CD8-positive, alpha-beta memory T cell (primary cell): ENCODE measurements at regions not wholly inside any gene's neighbourhood (a gene's known extent, or its start where the extent isn't known, plus 50 kb on each side); places are given as distances from the start of the nearest gene placed in this dataset.

Source experiments
- CTCF ChIA-PET: fragments of 350-600 bp; sonication (Branson Sonifier 250); formaldehyde crosslinking; loops from one replicate; lab custom pipeline; 2021; ENCODE audit warnings: antibody characterized with exemption; lab: Charles Lee
- POLR2A ChIA-PET: fragments of 350-600 bp; sonication (Branson Sonifier 250); formaldehyde crosslinking; loops from one replicate; lab custom pipeline; 2021; ENCODE audit warnings: antibody characterized with exemption; lab: Charles Lee
- DNase-seq, 5 donors: peaks; one replicate each; pipeline versions ENCODE4 v3.0.0 to v3.0.0-alpha.2; 2020 to 2022; ENCODE audit warnings: mixed read lengths in 1 of 5
- H3K27ac ChIP-seq: one replicate; pipeline ENCODE4 v1.7.0; 2013; ENCODE audit warnings: low read depth, mild to moderate bottlenecking, low read length, moderate library complexity
- H3K27me3 ChIP-seq: 2 replicates; pipeline ENCODE4 v1.7.0; 2013; ENCODE audit warnings: low read length, mild to moderate bottlenecking; ENCODE audit not compliant: insufficient read depth, poor library complexity, severe bottlenecking
- H3K36me3 ChIP-seq: 2 replicates; pipeline ENCODE4 v1.7.0; 2013; ENCODE audit warnings: mild to moderate bottlenecking, low read length, moderate library complexity; ENCODE audit not compliant: insufficient read depth
- H3K4me1 ChIP-seq: 2 replicates; pipeline ENCODE4 v1.7.0; 2013; ENCODE audit warnings: mild to moderate bottlenecking, low read length, moderate library complexity; ENCODE audit not compliant: insufficient read depth
- H3K4me3 ChIP-seq: 2 replicates; pipeline ENCODE4 v1.7.0; 2013; ENCODE audit warnings: mild to moderate bottlenecking, low read length
- H3K9me3 ChIP-seq: 2 replicates; pipeline ENCODE4 v1.7.0; 2013; ENCODE audit warnings: mild to moderate bottlenecking, low read length
- H3K27ac Mint-ChIP-seq, 8 donors: one replicate each; pipeline ENCODE4 v1.8.0; 2020 to 2021; ENCODE audit warnings: mixed read lengths in 8 of 8, mild to moderate bottlenecking in 6 of 8, inconsistent platforms in 3 of 8, moderate library complexity in 3 of 8
- H3K27me3 Mint-ChIP-seq, 2 donors: one replicate each; pipeline ENCODE4 v1.8.0; 2020 to 2021; ENCODE audit warnings: mixed read lengths in 2 of 2, mild to moderate bottlenecking in 1 of 2, moderate library complexity in 1 of 2
- H3K36me3 Mint-ChIP-seq, 3 donors: one replicate each; pipeline ENCODE4 v1.8.0; 2020 to 2021; ENCODE audit warnings: mixed read lengths in 3 of 3, inconsistent platforms in 1 of 3, mild to moderate bottlenecking in 1 of 3
- H3K4me1 Mint-ChIP-seq, 3 donors: one replicate each; pipeline ENCODE4 v1.8.0; 2020 to 2021; ENCODE audit warnings: mixed read lengths in 3 of 3, inconsistent platforms in 1 of 3, mild to moderate bottlenecking in 1 of 3
- H3K4me3 Mint-ChIP-seq, 7 donors: one replicate each; pipeline ENCODE4 v1.8.0; 2020 to 2021; ENCODE audit warnings: mixed read lengths in 7 of 7, mild to moderate bottlenecking in 6 of 7, moderate library complexity in 4 of 7, inconsistent platforms in 2 of 7
- H3K9me3 Mint-ChIP-seq, 5 donors: one replicate each; pipeline ENCODE4 v1.8.0; 2020 to 2022; ENCODE audit warnings: mixed read lengths in 5 of 5, mild to moderate bottlenecking in 3 of 5, moderate library complexity in 2 of 5, inconsistent platforms in 1 of 5

- Mint-ChIP-seq H3K9me3 (peaks cover 11 to 26% (median 24%) of the 10 kb centered on the region in 5 donors), H3K4me3 (peak overlapping the region in 1 of 7 donors; percentile 68), H3K4me1 (no peaks in the 10 kb centered on the region), H3K36me3 (no peaks in the 10 kb centered on the region), H3K27me3 (no peaks in the 10 kb centered on the region), H3K27ac (no peak overlapping the region)
- ChIA-PET POLR2A (no interaction called here), CTCF (no interaction called here)
- Histone ChIP-seq H3K9me3 (no peaks in the 10 kb centered on the region), H3K36me3 (no peaks in the 10 kb centered on the region), H3K4me1 (no peaks in the 10 kb centered on the region), H3K27me3 (no peaks in the 10 kb centered on the region), H3K4me3 (no peak overlapping the region), H3K27ac (no peak overlapping the region)
- no peak for DNase-seq
These were observed 1655.8 kb downstream of the SUCLG1 start for GRCh38 chr2:82803307-82803706.

- H3K27me3 Mint-ChIP-seq = no peaks in the 10 kb centered on the region
- Histone ChIP-seq H3K27me3 (no peaks in the 10 kb centered on the region), H3K4me3 (no peak overlapping the region), H3K9me3 (no peaks in the 10 kb centered on the region), H3K4me1 (no peaks in the 10 kb centered on the region), H3K27ac (no peak overlapping the region), H3K36me3 (no peaks in the 10 kb centered on the region)
- H3K36me3 Mint-ChIP-seq = no peaks in the 10 kb centered on the region
- no peak overlapping the region for H3K27ac Mint-ChIP-seq
- H3K4me1 Mint-ChIP-seq = no peaks in the 10 kb centered on the region
- H3K4me3 Mint-ChIP-seq = no peak overlapping the region
- no peak for DNase-seq
- ChIA-PET CTCF (no interaction called here), POLR2A (no interaction called here)
- peaks cover 3 to 20% (median 8%) of the 10 kb centered on the region in 5 donors for H3K9me3 Mint-ChIP-seq
These were observed 1661.6 kb downstream of the SUCLG1 start for GRCh38 chr2:82797469-82797868.

DNA sequence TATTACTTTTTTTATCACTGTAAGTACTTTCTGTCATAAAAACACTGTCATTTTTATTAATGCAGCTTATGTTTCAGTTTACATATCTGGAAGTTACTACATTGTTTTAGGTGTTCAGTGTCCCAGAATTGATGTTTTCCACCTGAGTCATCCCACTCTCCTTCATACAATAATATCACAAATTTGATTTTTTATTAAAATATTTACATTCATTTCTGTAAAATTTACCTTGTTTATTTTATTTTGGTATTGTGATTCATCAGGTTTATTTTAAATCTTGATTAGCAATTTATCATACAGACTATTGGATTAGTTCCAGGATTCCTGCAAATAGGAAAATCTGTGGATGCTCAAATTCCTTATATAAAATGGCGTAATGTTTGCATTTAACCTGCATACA lies 1662.9 kb downstream of the SUCLG1 start:
- no peaks in the 10 kb centered on the region for H3K36me3 Mint-ChIP-seq

DNA sequence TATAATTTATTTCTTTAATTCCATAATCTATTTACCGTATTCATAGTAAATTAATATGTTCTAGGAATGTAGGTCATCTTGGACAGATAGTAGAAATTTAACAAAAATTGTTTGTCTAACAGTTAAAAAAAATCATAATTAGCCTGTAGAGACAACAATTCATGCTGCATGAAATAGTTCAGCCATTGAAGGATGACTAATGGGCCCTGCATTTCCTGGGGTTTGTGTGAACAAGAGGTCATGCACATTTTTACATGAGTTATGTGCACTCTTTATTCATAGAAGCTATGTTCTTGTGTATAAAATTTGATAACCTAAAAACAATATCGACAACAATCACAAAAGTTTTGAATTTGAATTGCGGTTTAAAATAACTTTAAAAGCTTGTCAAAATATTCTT lies 1663.6 kb downstream of the SUCLG1 start:
- POLR2A ChIA-PET = no interaction called here
- no peak overlapping the region for H3K27ac Mint-ChIP-seq

More for the DNA sequence above, 1662.9 kb downstream of the SUCLG1 start:
- no peak for DNase-seq
- no peak overlapping the region for H3K27ac Mint-ChIP-seq
- no peaks in the 10 kb centered on the region for H3K27me3 Mint-ChIP-seq
- H3K27me3 ChIP-seq = no peaks in the 10 kb centered on the region
- no peaks in the 10 kb centered on the region for H3K9me3 ChIP-seq
- no peaks in the 10 kb centered on the region for H3K4me1 ChIP-seq
- ChIA-PET POLR2A (no interaction called here), CTCF (no interaction called here)
- H3K4me3 ChIP-seq = no peak overlapping the region
- H3K9me3 Mint-ChIP-seq = peaks cover 3 to 20% (median 5%) of the 10 kb centered on the region in 5 donors
- H3K4me1 Mint-ChIP-seq = no peaks in the 10 kb centered on the region
- no peak overlapping the region for H3K4me3 Mint-ChIP-seq
- H3K27ac ChIP-seq = no peak overlapping the region
- H3K36me3 ChIP-seq = no peaks in the 10 kb centered on the region

GRCh38 chr2:82793711-82794435 lies 1665.2 kb downstream of the SUCLG1 start:
- H3K9me3 ChIP-seq = no peaks in the 10 kb centered on the region
- CTCF ChIA-PET = no interaction called here
- no peaks in the 10 kb centered on the region for H3K36me3 Mint-ChIP-seq
- DNase-seq = no peak
- no peaks in the 10 kb centered on the region for H3K27me3 ChIP-seq
- no peak overlapping the region for H3K27ac Mint-ChIP-seq
- H3K4me3 Mint-ChIP-seq = no peak overlapping the region
- peaks cover under 1 to 22% (median 4%) of the 10 kb centered on the region in 5 donors for H3K9me3 Mint-ChIP-seq
- H3K27ac ChIP-seq = no peak overlapping the region
- no peaks in the 10 kb centered on the region for H3K4me1 ChIP-seq
- no peaks in the 10 kb centered on the region for H3K4me1 Mint-ChIP-seq
- H3K27me3 Mint-ChIP-seq = no peaks in the 10 kb centered on the region
- H3K36me3 ChIP-seq = no peaks in the 10 kb centered on the region
- POLR2A ChIA-PET = no interaction called here
- no peak overlapping the region for H3K4me3 ChIP-seq

More for the DNA sequence above, 1663.6 kb downstream of the SUCLG1 start:
- Mint-ChIP-seq H3K36me3 (no peaks in the 10 kb centered on the region), H3K27me3 (no peaks in the 10 kb centered on the region), H3K9me3 (peaks cover 3 to 17% (median 5%) of the 10 kb centered on the region in 5 donors), H3K4me1 (no peaks in the 10 kb centered on the region), H3K4me3 (no peak overlapping the region)
- H3K36me3 ChIP-seq = no peaks in the 10 kb centered on the region
- CTCF ChIA-PET = no interaction called here
- H3K27me3 ChIP-seq = no peaks in the 10 kb centered on the region
- DNase-seq = no peak
- no peaks in the 10 kb centered on the region for H3K9me3 ChIP-seq
- H3K4me1 ChIP-seq = no peaks in the 10 kb centered on the region
- no peak overlapping the region for H3K4me3 ChIP-seq
- no peak overlapping the region for H3K27ac ChIP-seq

GRCh38 chr2:82792316-82792715 lies 1666.8 kb downstream of the SUCLG1 start:
- Mint-ChIP-seq H3K27me3 (no peaks in the 10 kb centered on the region), H3K9me3 (peaks cover 2 to 29% (median 4%) of the 10 kb centered on the region in 5 donors), H3K27ac (no peak overlapping the region), H3K4me3 (no peak overlapping the region), H3K36me3 (no peaks in the 10 kb centered on the region), H3K4me1 (no peaks in the 10 kb centered on the region)
- no peak overlapping the region for H3K27ac ChIP-seq
- DNase-seq = no peak
- CTCF ChIA-PET = no interaction called here
- no peaks in the 10 kb centered on the region for H3K27me3 ChIP-seq
- no peak overlapping the region for H3K4me3 ChIP-seq
- POLR2A ChIA-PET = no interaction called here
- no peaks in the 10 kb centered on the region for H3K4me1 ChIP-seq
- no peaks in the 10 kb centered on the region for H3K9me3 ChIP-seq
- no peaks in the 10 kb centered on the region for H3K36me3 ChIP-seq

GRCh38 chr2:82790206-82791021 lies 1668.7 kb downstream of the SUCLG1 start:
- Mint-ChIP-seq H3K4me1 (no peaks in the 10 kb centered on the region), H3K27ac (no peak overlapping the region), H3K9me3 (peaks cover 2 to 32% (median 4%) of the 10 kb centered on the region in 5 donors), H3K4me3 (no peak overlapping the region), H3K27me3 (no peaks in the 10 kb centered on the region), H3K36me3 (no peaks in the 10 kb centered on the region)
- DNase-seq = no peak
- no peak overlapping the region for H3K4me3 ChIP-seq
- ChIA-PET POLR2A (no interaction called here), CTCF (no interaction called here)
- H3K4me1 ChIP-seq = no peaks in the 10 kb centered on the region
- H3K36me3 ChIP-seq = no peaks in the 10 kb centered on the region
- H3K9me3 ChIP-seq = no peaks in the 10 kb centered on the region
- no peaks in the 10 kb centered on the region for H3K27me3 ChIP-seq
- H3K27ac ChIP-seq = no peak overlapping the region

DNA sequence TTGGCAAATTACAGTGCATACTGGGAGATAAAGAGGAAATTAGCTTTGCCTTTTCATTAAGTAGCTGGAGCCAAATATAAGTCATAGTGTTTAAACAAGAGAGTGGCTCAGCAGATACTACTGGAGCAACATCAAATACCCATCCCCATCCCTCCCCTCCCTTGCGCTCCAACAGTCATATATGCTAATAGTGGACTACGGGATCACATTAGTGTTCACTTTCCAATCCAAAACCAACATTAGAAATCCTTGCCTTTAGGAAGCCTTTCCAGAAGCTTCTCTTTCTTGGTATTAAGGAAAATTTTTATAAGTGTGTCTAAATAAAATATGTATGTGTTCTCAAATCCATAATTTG lies 1669.3 kb downstream of the SUCLG1 start:
- no peaks in the 10 kb centered on the region for H3K36me3 ChIP-seq
- H3K27me3 ChIP-seq = no peaks in the 10 kb centered on the region
- Mint-ChIP-seq H3K36me3 (no peaks in the 10 kb centered on the region), H3K4me1 (no peaks in the 10 kb centered on the region), H3K27me3 (no peaks in the 10 kb centered on the region), H3K27ac (no peak overlapping the region), H3K4me3 (no peak overlapping the region), H3K9me3 (peaks cover 2 to 32% (median 4%) of the 10 kb centered on the region in 5 donors)
- H3K4me3 ChIP-seq = no peak overlapping the region
- no peaks in the 10 kb centered on the region for H3K9me3 ChIP-seq
- CTCF ChIA-PET = no interaction called here
- DNase-seq = no peak
- no peaks in the 10 kb centered on the region for H3K4me1 ChIP-seq
- POLR2A ChIA-PET = no interaction called here
- H3K27ac ChIP-seq = no peak overlapping the region
